ENCODE measurements at regions not wholly inside any gene's neighbourhood (a gene's known extent, or its start where the extent isn't known, plus 50 kb on each side); places are given as distances from the start of the nearest gene placed in this dataset.

DNA sequence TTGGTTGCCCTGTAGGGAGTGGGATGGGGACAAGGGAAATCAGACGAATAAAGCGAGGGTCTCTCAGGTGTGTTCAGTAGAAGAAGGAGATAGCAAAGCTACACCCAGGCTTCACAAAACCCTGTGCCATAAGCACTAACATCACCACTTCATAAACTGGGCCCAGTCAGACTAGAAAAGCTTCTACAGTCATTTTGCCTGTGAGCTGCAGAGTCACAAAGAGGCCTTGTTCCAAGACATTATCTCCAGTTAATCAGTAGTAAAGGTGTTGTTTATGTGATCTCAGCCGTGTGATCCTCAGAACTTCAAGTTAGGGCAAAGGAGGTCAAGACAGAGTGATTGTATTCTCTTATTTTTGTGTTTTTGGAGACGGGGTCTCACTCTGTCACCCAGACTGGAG lies 148.0 kb downstream of the GALR1 start:
- intact Hi-C loops (cut with micrococcal nuclease), result no loop called here
- H3K79me2 ChIP-seq (ENCODE audit: insufficient read depth, low read length), result no peaks in the 10 kb centered on the region
- H2AFZ ChIP-seq (ENCODE audit: insufficient read depth, low read depth, low read length, poor library complexity, severe bottlenecking), result no peak overlapping the region
- no peaks in the 10 kb centered on the region for H3K4me1 ChIP-seq (ENCODE audit: control insufficient read depth in 1 of 2, insufficient read depth in 2 of 2, low read length in 2 of 2)
- no peak for DNase-seq
- H3K36me3 ChIP-seq (replicated peaks in 1 of 2; ENCODE audit: control insufficient read depth in 1 of 2, insufficient read depth in 2 of 2, low read length in 2 of 2), result no peaks in the 10 kb centered on the region
- no peak overlapping the region for H3K9ac ChIP-seq (ENCODE audit: insufficient read depth, low read length, poor library complexity, severe bottlenecking)
- Mint-ChIP-seq H3K4me3 (no peak overlapping the region), H3K9me3 (peaks cover 0 to 5% (median 0%) of the 10 kb centered on the region in 7 donors), H3K4me1 (no peaks in the 10 kb centered on the region), H3K27ac (no peak overlapping the region), H3K27me3 (ENCODE audit: low read depth in 3 of 3) (peaks cover 0 to 2% (median 0%) of the 10 kb centered on the region in 3 donors), H3K36me3 (no peaks in the 10 kb centered on the region)
- H3K4me2 ChIP-seq (replicated peaks; ENCODE audit: extremely low read depth, low read length, poor library complexity, severe bottlenecking), result no peak overlapping the region
- no peaks in the 10 kb centered on the region for H3K9me3 ChIP-seq (replicated peaks in 1 of 2; ENCODE audit: control insufficient read depth in 1 of 2, insufficient read depth in 1 of 2, low read length in 2 of 2)
- TF ChIP-seq, protein P1, sequence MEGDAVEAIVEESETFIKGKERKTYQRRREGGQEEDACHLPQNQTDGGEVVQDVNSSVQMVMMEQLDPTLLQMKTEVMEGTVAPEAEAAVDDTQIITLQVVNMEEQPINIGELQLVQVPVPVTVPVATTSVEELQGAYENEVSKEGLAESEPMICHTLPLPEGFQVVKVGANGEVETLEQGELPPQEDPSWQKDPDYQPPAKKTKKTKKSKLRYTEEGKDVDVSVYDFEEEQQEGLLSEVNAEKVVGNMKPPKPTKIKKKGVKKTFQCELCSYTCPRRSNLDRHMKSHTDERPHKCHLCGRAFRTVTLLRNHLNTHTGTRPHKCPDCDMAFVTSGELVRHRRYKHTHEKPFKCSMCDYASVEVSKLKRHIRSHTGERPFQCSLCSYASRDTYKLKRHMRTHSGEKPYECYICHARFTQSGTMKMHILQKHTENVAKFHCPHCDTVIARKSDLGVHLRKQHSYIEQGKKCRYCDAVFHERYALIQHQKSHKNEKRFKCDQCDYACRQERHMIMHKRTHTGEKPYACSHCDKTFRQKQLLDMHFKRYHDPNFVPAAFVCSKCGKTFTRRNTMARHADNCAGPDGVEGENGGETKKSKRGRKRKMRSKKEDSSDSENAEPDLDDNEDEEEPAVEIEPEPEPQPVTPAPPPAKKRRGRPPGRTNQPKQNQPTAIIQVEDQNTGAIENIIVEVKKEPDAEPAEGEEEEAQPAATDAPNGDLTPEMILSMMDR (IDR thresholded peaks at IDR 0.05), result no peak
- WGBS (ENCODE audit: insufficient coverage), result no CpG with 5 or more reads among the region's 4 CpGs
- no peaks in the 10 kb centered on the region for H3K27me3 ChIP-seq (ENCODE audit: control insufficient read depth in 2 of 2, insufficient read depth in 2 of 2, low read length in 2 of 2)
- H4K20me1 ChIP-seq (ENCODE audit: insufficient read depth, low read length), result no peaks in the 10 kb centered on the region
- no peak overlapping the region for H3K4me3 ChIP-seq (replicated peaks in 1 of 3; ENCODE audit: low read depth in 2 of 3, low read length in 3 of 3)
- H3K27ac ChIP-seq (ENCODE audit: low read depth in 1 of 2, low read length in 2 of 2), result no peak overlapping the region

DNA sequence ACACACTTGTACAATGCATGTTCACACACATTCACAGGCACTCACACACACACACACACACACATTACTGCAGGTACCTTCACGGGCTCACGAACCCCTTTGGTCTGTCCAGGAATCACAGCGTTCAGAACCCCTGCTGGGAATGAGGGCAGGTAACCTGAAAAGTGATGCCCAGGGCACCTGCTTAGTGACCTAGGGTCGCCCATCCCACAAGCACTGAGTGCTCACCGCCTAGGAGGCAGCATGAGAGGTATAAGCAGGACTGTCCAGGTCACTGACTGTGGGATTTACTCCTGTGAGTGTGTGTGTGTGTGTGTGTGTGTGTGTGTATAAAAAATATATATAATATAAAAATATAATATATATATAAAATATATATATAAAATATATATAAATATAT lies 150.9 kb downstream of the GALR1 start:
- peaks cover 0 to 2% (median 1%) of the 10 kb centered on the region in 3 donors for H3K27me3 Mint-ChIP-seq (ENCODE audit: low read depth in 3 of 3)
- Histone ChIP-seq H3K9me3 (replicated peaks in 1 of 2; ENCODE audit: control insufficient read depth in 1 of 2, insufficient read depth in 1 of 2, low read length in 2 of 2) (no peaks in the 10 kb centered on the region), H3K27ac (ENCODE audit: low read depth in 1 of 2, low read length in 2 of 2) (no peak overlapping the region), H4K20me1 (ENCODE audit: insufficient read depth, low read length) (no peaks in the 10 kb centered on the region), H2AFZ (ENCODE audit: insufficient read depth, low read depth, low read length, poor library complexity, severe bottlenecking) (no peak overlapping the region), H3K79me2 (ENCODE audit: insufficient read depth, low read length) (no peaks in the 10 kb centered on the region), H3K4me2 (replicated peaks; ENCODE audit: extremely low read depth, low read length, poor library complexity, severe bottlenecking) (no peak overlapping the region), H3K4me3 (replicated peaks in 1 of 3; ENCODE audit: low read depth in 2 of 3, low read length in 3 of 3) (no peak overlapping the region), H3K9ac (ENCODE audit: insufficient read depth, low read length, poor library complexity, severe bottlenecking) (no peak overlapping the region), H3K27me3 (ENCODE audit: control insufficient read depth in 2 of 2, insufficient read depth in 2 of 2, low read length in 2 of 2) (no peaks in the 10 kb centered on the region), H3K36me3 (replicated peaks in 1 of 2; ENCODE audit: control insufficient read depth in 1 of 2, insufficient read depth in 2 of 2, low read length in 2 of 2) (no peaks in the 10 kb centered on the region), H3K4me1 (ENCODE audit: control insufficient read depth in 1 of 2, insufficient read depth in 2 of 2, low read length in 2 of 2) (no peaks in the 10 kb centered on the region)
- WGBS (ENCODE audit: insufficient coverage), result 84% methylated on average over 3 of the region's 5 CpGs
- TF ChIP-seq, protein P1 (IDR thresholded peaks at IDR 0.05), result no peak
- no peaks in the 10 kb centered on the region for H3K4me1 Mint-ChIP-seq
- H3K27ac Mint-ChIP-seq, result no peak overlapping the region
- H3K9me3 Mint-ChIP-seq, result no peaks in the 10 kb centered on the region
- H3K36me3 Mint-ChIP-seq, result no peaks in the 10 kb centered on the region
- no peak for DNase-seq
- intact Hi-C loops (cut with micrococcal nuclease), result no loop called here
- H3K4me3 Mint-ChIP-seq, result no peak overlapping the region
